ENCODE measurements at regions not wholly inside any gene's neighbourhood (a gene's known extent, or its start where the extent isn't known, plus 50 kb on each side); places are given as distances from the start of the nearest gene placed in this dataset.

DNA sequence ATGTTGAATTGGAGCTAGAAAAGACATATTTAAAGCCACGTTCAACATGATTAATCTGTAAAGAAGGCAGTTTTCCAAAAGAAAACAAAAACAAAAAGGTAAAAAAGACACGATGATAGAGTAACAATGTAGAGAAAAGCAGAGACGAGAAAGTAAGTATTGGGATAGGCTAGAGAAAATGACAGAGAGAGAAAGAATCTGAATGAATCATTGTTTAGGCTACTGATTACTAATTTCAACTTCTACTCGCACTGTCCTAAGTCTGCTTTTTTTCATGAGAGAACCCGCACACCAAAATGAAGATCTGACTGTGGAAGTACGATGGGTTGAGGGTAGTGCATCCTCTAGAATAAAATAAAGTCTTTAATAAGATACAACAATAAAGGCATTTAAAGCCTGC is 1599.2 kb upstream of the TMEFF2 start:
- TF ChIP-seq ZBTB20 (tag by site-specific recombination; IDR thresholded peaks at IDR 0.05) = no peak
- no peak for TF ChIP-seq IKZF3 (tag by site-specific recombination; IDR thresholded peaks at IDR 0.05)
- no peak for TF ChIP-seq ZNF221 (tag by site-specific recombination; IDR thresholded peaks at IDR 0.05; ENCODE audit: borderline replicate concordance)
- no peak for TF ChIP-seq ZNF704 (tag by site-specific recombination; IDR thresholded peaks at IDR 0.05)
- no peak for TF ChIP-seq SCRT1 (tag by site-specific recombination; IDR thresholded peaks at IDR 0.05; ENCODE audit: borderline replicate concordance)
- TF ChIP-seq, protein P1, sequence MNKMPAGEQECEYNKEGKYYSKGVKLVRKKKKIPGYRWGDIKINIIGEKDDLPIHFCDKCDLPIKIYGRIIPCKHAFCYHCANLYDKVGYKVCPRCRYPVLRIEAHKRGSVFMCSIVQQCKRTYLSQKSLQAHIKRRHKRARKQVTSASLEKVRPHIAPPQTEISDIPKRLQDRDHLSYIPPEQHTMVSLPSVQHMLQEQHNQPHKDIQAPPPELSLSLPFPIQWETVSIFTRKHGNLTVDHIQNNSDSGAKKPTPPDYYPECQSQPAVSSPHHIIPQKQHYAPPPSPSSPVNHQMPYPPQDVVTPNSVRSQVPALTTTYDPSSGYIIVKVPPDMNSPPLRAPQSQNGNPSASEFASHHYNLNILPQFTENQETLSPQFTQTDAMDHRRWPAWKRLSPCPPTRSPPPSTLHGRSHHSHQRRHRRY (tag by site-specific recombination; IDR thresholded peaks at IDR 0.05) = no peak
- TF ChIP-seq, protein P2, sequence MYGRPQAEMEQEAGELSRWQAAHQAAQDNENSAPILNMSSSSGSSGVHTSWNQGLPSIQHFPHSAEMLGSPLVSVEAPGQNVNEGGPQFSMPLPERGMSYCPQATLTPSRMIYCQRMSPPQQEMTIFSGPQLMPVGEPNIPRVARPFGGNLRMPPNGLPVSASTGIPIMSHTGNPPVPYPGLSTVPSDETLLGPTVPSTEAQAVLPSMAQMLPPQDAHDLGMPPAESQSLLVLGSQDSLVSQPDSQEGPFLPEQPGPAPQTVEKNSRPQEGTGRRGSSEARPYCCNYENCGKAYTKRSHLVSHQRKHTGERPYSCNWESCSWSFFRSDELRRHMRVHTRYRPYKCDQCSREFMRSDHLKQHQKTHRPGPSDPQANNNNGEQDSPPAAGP (tag by site-specific recombination; IDR thresholded peaks at IDR 0.05) = no peak
- no peak for TF ChIP-seq HIC1 (tag by site-specific recombination; IDR thresholded peaks at IDR 0.05)
- no peak for TF ChIP-seq GLIS1 (tag by site-specific recombination; IDR thresholded peaks at IDR 0.05)
- TF ChIP-seq ZSCAN23 (tag by site-specific recombination; IDR thresholded peaks at IDR 0.05) = no peak
- Histone ChIP-seq H3K4me3 (ENCODE audit: low read depth, low read length) (no peak overlapping the region), H3K4me1 (ENCODE audit: control insufficient read depth, insufficient read depth, low read length) (no peaks in the 10 kb centered on the region), H3K36me3 (ENCODE audit: control insufficient read depth in 2 of 2, insufficient read depth in 1 of 2, low read length in 2 of 2) (no peaks in the 10 kb centered on the region), H3K27ac (ENCODE audit: extremely low read depth, low read depth, low read length) (no peak overlapping the region), H3K9me3 (ENCODE audit: control insufficient read depth, insufficient read depth, low read depth, low read length) (no peaks in the 10 kb centered on the region)
- CTCF ChIA-PET = no interaction called here
- POLR2A ChIA-PET = no interaction called here

- CTCF ChIA-PET = no interaction called here
- TF ChIP-seq SP3 (tag by site-specific recombination; IDR thresholded peaks at IDR 0.05) (no peak), MEIS1 (CRISPR knock-in tag; IDR thresholded peaks at IDR 0.05; ENCODE audit: borderline replicate concordance) (no peak), ZNF555 (tag by site-specific recombination; conservative IDR thresholded peaks at IDR 0.05) (no peak), ZNF843 (tag by site-specific recombination; IDR thresholded peaks at IDR 0.05) (no peak), ZBTB1 (tag by site-specific recombination; IDR thresholded peaks at IDR 0.05) (no peak), ZBTB20 (tag by site-specific recombination; IDR thresholded peaks at IDR 0.05) (no peak), SETDB1 (IDR thresholded peaks at IDR 0.05; ENCODE audit: insufficient read length, low read length) (no peak), PATZ1 (tag by site-specific recombination; IDR thresholded peaks at IDR 0.05) (no peak), ZBTB44 (tag by site-specific recombination; IDR thresholded peaks at IDR 0.05) (no peak), ZNF423 (tag by site-specific recombination; IDR thresholded peaks at IDR 0.05) (no peak), ZSCAN16 (tag by site-specific recombination; IDR thresholded peaks at IDR 0.05) (no peak)
- POLR2A ChIA-PET = no interaction called here
- Histone ChIP-seq H3K27ac (ENCODE audit: extremely low read depth, low read depth, low read length) (no peak overlapping the region), H3K9me3 (ENCODE audit: control insufficient read depth, insufficient read depth, low read depth, low read length) (no peaks in the 10 kb centered on the region), H3K4me3 (ENCODE audit: low read depth, low read length) (no peak overlapping the region), H3K36me3 (ENCODE audit: control insufficient read depth in 2 of 2, insufficient read depth in 1 of 2, low read length in 2 of 2) (no peaks in the 10 kb centered on the region), H3K4me1 (ENCODE audit: control insufficient read depth, insufficient read depth, low read length) (no peaks in the 10 kb centered on the region)
These were observed 1588.9 kb upstream of the TMEFF2 start for GRCh38 chr2:193783681-193784080.
